AG04449 (cell line): ENCODE measurements at regions not wholly inside any gene's neighbourhood (a gene's known extent, or its start where the extent isn't known, plus 50 kb on each side); places are given as distances from the start of the nearest gene placed in this dataset.
A peak's percentile ranks its signal among the peaks of the same experiment; 100 is the strongest.

Source experiments
- CTCF ChIA-PET: fragments of 350-600 bp; formaldehyde crosslinking; extraction: SDS; loops from one replicate; lab custom pipeline; 2021; ENCODE audit warnings: antibody characterized with exemption; lab: Yijun Ruan, JAX
- POLR2A ChIA-PET: fragments of 400-600, 350-600 bp; formaldehyde crosslinking; extraction: SDS; loops from one replicate; lab custom pipeline; 2020; ENCODE audit warnings: antibody characterized with exemption, inconsistent platforms; lab: Yijun Ruan, JAX
- DNase-seq: peaks from one replicate; pipeline ENCODE4 v3.0.0-alpha.2; 2010; ENCODE audit warnings: low read depth, low spot score
- H3K4me3 ChIP-seq: 2 replicates; pipeline ENCODE4 v1.5.1; 2011; ENCODE audit warnings: low read depth, mild to moderate bottlenecking, control low read depth, low read length
- TF ChIP-seq, protein P1 (sequence below): IDR thresholded peaks from one replicate; pipeline ENCODE4 v1.5.1; 2011; ENCODE audit warnings: mild to moderate bottlenecking, moderate library complexity, low read length, control low read depth, inconsistent platforms; ENCODE audit not compliant: insufficient read depth; ENCODE audit errors: missing control alignments

DNA sequence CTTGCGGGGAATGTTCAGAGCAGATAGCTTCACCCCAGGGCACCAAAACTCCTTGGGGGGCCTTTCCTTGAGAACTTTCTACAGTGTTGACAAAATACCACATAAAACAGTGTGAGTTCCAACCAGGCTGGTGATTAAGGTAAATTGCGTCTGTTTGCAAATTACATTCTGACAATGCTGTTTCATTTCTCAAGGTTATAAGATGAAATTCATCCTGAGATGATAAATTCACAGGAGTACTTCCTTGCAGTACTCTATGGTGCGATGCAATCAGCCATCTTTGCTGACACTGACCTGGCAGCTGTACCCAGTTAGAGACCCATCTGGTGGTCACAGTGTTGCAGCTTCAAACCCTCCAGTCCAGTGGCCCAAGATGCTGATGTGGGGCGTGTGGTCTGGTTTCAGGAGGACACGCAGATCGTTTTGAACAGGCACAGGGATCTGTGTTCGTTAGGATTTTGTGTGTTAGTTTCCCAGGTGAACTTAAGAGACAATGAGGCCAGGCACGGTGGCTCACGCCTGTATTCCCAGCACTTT is 99.5 kb upstream of the SLC66A3 start:
- CTCF ChIA-PET = no interaction called here
- DNase-seq = no peak
- TF ChIP-seq, protein P1, sequence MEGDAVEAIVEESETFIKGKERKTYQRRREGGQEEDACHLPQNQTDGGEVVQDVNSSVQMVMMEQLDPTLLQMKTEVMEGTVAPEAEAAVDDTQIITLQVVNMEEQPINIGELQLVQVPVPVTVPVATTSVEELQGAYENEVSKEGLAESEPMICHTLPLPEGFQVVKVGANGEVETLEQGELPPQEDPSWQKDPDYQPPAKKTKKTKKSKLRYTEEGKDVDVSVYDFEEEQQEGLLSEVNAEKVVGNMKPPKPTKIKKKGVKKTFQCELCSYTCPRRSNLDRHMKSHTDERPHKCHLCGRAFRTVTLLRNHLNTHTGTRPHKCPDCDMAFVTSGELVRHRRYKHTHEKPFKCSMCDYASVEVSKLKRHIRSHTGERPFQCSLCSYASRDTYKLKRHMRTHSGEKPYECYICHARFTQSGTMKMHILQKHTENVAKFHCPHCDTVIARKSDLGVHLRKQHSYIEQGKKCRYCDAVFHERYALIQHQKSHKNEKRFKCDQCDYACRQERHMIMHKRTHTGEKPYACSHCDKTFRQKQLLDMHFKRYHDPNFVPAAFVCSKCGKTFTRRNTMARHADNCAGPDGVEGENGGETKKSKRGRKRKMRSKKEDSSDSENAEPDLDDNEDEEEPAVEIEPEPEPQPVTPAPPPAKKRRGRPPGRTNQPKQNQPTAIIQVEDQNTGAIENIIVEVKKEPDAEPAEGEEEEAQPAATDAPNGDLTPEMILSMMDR = no peak
- POLR2A ChIA-PET = no interaction called here
- H3K4me3 ChIP-seq = no peak overlapping the region

DNA sequence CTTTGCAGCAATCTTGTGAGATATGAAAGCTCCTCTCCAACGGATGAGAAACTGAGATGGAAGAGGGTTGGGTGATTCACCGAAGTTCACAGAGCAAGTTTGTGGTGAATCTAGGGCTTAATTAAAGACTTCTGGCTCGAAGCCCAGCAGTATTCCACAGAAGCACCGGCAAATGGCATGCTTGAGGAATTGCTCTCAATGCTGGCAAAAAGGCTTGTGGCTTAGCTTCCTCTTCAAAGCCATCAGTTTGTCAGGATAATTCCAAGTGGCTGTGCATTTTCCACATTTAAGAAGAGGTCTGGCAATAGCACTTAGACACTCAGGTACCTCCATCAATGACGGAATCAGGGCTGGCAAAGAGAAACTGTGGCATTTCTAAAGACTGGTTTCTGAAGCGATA is 98.7 kb upstream of the SLC66A3 start:
- TF ChIP-seq, protein P1 = no peak
- no peak overlapping the region for H3K4me3 ChIP-seq
- DNase-seq = peak; percentile 90
- ChIA-PET POLR2A (interaction anchor here (0.7 to 1.2 kb wide), 2 partner anchors 24 to 64 kb away, joined by 3 to 5 read pairs; no protein-coding TSS in a partner anchor), CTCF (interaction anchor here (0.6 to 1.6 kb wide), 3 partner anchors 15 to 224 kb away, joined by 3 to 6 read pairs (median 5); no protein-coding TSS in a partner anchor)

DNA sequence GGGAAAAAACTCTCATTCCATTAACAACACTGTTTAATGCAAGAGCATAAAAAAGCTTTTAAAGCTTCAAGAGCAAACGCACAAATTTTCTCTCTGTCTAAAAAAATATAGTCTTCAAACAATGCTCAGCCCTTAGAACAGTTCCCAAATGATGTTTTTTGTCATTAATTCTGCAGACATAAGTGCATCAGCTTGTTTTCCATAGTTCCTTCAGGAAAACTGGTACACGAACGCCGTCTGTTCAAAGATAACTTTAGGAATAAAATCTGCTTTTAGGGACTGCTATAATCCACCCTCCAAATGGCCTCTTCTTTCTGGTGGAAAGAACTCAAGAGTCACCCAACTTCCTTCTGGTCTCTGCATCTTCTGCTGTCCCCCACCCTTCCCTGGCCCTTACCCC is 98.2 kb upstream of the SLC66A3 start:
- no peak overlapping the region for H3K4me3 ChIP-seq
- TF ChIP-seq, protein P1 = no peak
- ChIA-PET POLR2A (interaction anchor here (0.7 to 1.2 kb wide), 2 partner anchors 24 to 64 kb away, joined by 3 to 5 read pairs; no protein-coding TSS in a partner anchor), CTCF (interaction anchor here (1.4 to 1.6 kb wide), 2 partner anchors 67 to 225 kb away, joined by 5 to 6 read pairs; no protein-coding TSS in a partner anchor)
- no peak for DNase-seq

DNA sequence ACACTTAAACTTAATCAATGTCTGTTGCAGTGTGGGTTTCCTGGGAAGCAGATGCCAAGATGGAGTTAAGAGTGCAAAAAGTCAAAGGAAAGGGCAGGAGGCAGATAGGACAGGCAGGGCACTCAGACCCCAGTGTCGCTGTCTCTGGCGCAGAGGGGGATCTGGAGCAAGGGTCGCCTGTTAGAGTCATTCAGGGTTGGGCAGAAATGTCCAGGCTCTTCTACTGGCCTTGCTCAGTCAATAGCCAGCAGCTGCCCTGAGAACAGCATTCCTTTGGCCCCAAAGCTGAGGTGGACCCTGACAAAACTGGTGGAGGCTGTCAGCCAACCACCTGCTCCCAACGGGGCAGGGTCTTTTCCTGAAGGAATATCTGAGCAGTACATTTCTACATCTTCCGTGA is 97.1 kb upstream of the SLC66A3 start:
- no peak overlapping the region for H3K4me3 ChIP-seq
- POLR2A ChIA-PET = no interaction called here
- TF ChIP-seq, protein P1 = no peak
- DNase-seq = no peak
- CTCF ChIA-PET = no interaction called here

DNA sequence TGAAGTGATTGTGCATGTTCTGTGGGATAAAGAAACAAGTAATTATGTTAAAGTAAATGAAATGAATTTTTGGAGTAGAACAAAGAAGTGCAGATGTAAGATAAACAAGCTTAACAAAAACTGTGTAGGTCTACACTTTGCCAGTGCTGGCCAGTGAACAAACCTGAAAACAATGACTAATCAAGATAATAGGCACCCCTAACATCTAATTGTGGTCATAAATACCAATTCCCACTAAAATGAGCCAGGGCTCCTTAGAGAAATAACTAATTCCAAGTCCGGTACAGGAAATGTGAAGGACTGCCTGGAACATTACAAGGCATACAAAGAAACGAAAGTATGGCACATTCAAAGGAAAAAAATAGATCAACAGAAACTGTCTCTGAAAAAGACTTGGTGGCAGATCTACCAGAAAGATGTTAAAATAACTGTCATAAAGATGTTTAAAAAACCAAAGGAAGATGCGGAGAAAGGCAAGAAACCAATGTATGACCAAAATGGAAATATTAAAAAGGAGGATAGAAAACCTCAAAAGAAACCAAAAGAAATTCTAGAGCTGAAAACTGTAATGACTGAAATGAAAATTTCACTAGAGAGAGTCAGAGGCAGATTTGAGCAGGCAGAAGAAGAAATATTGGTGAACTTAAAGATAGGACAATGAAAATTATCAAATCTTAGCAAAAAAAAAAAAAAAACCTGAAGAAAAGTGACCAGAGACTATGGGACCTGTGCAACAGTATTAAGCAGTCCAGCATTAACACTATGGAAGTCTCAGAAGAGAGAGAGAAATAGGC is 94.7 kb upstream of the SLC66A3 start:
- TF ChIP-seq, protein P1 = no peak
- H3K4me3 ChIP-seq = no peak overlapping the region
- POLR2A ChIA-PET = no interaction called here
- DNase-seq = no peak
- CTCF ChIA-PET = interaction anchor here (1.2 kb wide), 1 partner anchor 73 kb away, joined by 3 read pairs; a partner anchor contains a TSS

DNA sequence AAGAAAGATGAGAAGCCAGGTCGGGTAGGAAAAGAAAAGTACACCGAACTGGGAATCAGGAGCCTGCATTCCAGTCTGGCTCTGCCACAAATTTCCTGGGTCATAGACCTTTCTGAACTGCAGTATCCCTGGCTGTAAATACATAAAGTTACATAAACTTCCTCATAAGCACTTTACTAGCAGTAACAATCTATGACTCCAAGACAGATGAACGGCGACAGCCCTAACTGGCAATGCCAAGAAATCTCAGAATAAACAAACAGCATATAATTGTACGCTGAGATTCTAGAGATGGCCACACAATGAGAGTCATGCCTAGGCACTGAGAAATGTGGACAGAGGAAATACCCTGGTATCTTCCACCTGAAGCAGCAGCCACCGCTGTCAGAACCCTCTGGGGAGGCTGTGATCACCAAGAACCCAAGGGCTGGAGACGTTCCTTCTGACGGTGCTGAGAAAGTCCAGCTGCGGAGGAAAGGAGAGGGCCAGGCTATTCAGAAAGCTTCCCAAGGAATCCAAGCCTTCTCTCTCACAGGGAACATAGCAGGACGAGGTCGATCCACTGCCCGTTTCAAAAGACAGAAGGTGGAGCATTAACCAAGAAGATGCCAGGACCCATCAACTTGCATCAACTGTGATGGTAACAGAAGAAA is 89.3 kb upstream of the SLC66A3 start:
- H3K4me3 ChIP-seq = no peak overlapping the region
- TF ChIP-seq, protein P1 = no peak
- CTCF ChIA-PET = no interaction called here
- no peak for DNase-seq
- POLR2A ChIA-PET = no interaction called here
